ENCODE measurements at regions not wholly inside any gene's neighbourhood (a gene's known extent, or its start where the extent isn't known, plus 50 kb on each side); places are given as distances from the start of the nearest gene placed in this dataset.

DNA sequence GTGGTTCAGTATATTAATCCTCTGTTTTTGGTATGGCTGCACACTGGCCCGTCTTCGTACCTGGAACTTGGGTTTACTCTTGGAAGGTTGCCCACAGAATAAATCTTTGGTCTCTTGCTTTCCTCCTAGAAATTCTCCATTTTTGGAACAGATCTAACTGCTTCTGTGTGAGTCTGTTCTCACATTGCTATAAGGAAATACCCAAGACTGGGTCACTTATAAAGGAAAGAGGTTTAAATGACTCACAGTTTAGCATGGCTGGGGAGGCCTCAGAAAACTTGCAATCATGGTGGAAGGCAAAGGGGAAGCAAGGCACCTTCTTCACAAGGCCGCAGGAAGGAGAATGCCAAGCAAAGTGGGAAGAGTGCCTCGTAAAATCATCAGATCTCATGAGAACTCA is 407.8 kb upstream of the PDE3A start:
- no peak overlapping the region for H2AFZ ChIP-seq (ENCODE audit: low read length)
- no peaks in the 10 kb centered on the region for H3K79me2 ChIP-seq (ENCODE audit: insufficient read depth, low read length)
- H3K4me1 ChIP-seq (ENCODE audit: insufficient read depth, low read length, poor library complexity, severe bottlenecking) = no peaks in the 10 kb centered on the region
- no peaks in the 10 kb centered on the region for H3K36me3 ChIP-seq (ENCODE audit: insufficient read depth, low read length)
- no peaks in the 10 kb centered on the region for H3K9me3 ChIP-seq (ENCODE audit: insufficient read depth, low read depth, low read length)
- H3K9ac ChIP-seq (ENCODE audit: low read depth, low read length, poor library complexity, severe bottlenecking) = no peak overlapping the region
- H3K4me2 ChIP-seq (ENCODE audit: low read depth, low read length, poor library complexity, severe bottlenecking) = no peak overlapping the region
- TF ChIP-seq EZH2phosphoT487 (IDR thresholded peaks at IDR 0.05; ENCODE audit: borderline replicate concordance) = no peak
- TF ChIP-seq, protein P1, sequence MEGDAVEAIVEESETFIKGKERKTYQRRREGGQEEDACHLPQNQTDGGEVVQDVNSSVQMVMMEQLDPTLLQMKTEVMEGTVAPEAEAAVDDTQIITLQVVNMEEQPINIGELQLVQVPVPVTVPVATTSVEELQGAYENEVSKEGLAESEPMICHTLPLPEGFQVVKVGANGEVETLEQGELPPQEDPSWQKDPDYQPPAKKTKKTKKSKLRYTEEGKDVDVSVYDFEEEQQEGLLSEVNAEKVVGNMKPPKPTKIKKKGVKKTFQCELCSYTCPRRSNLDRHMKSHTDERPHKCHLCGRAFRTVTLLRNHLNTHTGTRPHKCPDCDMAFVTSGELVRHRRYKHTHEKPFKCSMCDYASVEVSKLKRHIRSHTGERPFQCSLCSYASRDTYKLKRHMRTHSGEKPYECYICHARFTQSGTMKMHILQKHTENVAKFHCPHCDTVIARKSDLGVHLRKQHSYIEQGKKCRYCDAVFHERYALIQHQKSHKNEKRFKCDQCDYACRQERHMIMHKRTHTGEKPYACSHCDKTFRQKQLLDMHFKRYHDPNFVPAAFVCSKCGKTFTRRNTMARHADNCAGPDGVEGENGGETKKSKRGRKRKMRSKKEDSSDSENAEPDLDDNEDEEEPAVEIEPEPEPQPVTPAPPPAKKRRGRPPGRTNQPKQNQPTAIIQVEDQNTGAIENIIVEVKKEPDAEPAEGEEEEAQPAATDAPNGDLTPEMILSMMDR (conservative IDR thresholded peaks at IDR 0.05; ENCODE audit: low read length) = no peak
- H3K4me3 ChIP-seq (ENCODE audit: low read length, poor library complexity, severe bottlenecking) = no peak overlapping the region
- no peaks in the 10 kb centered on the region for H3K27me3 ChIP-seq (ENCODE audit: insufficient read depth, low read length, poor library complexity, severe bottlenecking)
- H3K9me2 ChIP-seq (replicated peaks; ENCODE audit: low read depth, low read length) = no peaks in the 10 kb centered on the region
- no peaks in the 10 kb centered on the region for H3F3A ChIP-seq (ENCODE audit: low read depth)
- H4K20me1 ChIP-seq (ENCODE audit: insufficient read depth, low read length, poor library complexity, severe bottlenecking) = no peaks in the 10 kb centered on the region

DNA sequence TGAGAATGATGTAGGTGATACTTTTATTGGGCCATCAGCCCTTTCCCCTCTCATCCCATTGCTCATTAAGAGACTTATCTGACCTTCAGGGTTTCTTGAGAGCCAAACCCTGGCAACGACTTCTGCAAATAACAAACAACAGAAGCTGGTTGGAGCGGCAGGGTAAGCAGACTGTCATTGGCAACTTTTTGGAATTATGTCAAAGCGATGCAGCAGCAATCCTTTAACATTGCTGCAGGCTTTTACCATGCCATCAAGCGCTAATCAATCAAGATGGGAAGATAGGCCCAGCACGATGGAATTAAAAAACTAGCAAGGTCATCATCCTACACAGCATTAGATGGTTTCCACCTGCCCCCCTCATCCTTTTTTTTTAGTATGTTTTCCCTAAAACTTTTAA is 406.1 kb upstream of the PDE3A start:
- no peak overlapping the region for H3K9ac ChIP-seq (ENCODE audit: low read depth, low read length, poor library complexity, severe bottlenecking)
- TF ChIP-seq, protein P1 (conservative IDR thresholded peaks at IDR 0.05; ENCODE audit: low read length) = no peak
- TF ChIP-seq EZH2phosphoT487 (IDR thresholded peaks at IDR 0.05; ENCODE audit: borderline replicate concordance) = no peak
- H3K9me3 ChIP-seq (ENCODE audit: insufficient read depth, low read depth, low read length) = no peaks in the 10 kb centered on the region
- no peak overlapping the region for H3K4me2 ChIP-seq (ENCODE audit: low read depth, low read length, poor library complexity, severe bottlenecking)
- H3K27me3 ChIP-seq (ENCODE audit: insufficient read depth, low read length, poor library complexity, severe bottlenecking) = no peaks in the 10 kb centered on the region
- no peak overlapping the region for H3K4me3 ChIP-seq (ENCODE audit: low read length, poor library complexity, severe bottlenecking)
- no peak overlapping the region for H2AFZ ChIP-seq (ENCODE audit: low read length)
- no peaks in the 10 kb centered on the region for H3K79me2 ChIP-seq (ENCODE audit: insufficient read depth, low read length)
- H4K20me1 ChIP-seq (ENCODE audit: insufficient read depth, low read length, poor library complexity, severe bottlenecking) = no peaks in the 10 kb centered on the region
- H3K9me2 ChIP-seq (replicated peaks; ENCODE audit: low read depth, low read length) = no peaks in the 10 kb centered on the region
- no peaks in the 10 kb centered on the region for H3K36me3 ChIP-seq (ENCODE audit: insufficient read depth, low read length)
- no peaks in the 10 kb centered on the region for H3K4me1 ChIP-seq (ENCODE audit: insufficient read depth, low read length, poor library complexity, severe bottlenecking)
- no peaks in the 10 kb centered on the region for H3F3A ChIP-seq (ENCODE audit: low read depth)

DNA sequence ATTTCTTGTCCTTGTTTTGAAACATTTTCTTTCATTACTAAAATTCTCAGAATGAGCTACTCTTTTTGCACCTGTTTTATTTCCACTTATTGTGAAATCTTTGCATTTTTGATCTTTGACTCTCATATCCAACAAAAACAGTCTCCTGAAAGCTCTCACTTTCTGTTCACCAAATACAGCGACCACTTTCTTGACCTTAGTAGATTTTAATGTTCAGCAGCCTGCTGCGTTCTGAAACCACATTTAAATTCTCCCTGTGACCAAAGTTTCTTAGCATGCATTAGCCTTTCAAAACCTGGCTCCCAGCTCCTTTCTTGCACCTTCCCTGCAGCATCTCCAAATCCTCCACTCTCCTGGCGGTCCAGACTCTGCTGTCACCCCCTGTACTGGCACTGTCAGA is 404.4 kb upstream of the PDE3A start:
- Histone ChIP-seq H3F3A (ENCODE audit: low read depth) (no peaks in the 10 kb centered on the region), H3K9me2 (replicated peaks; ENCODE audit: low read depth, low read length) (no peaks in the 10 kb centered on the region), H3K27me3 (ENCODE audit: insufficient read depth, low read length, poor library complexity, severe bottlenecking) (no peaks in the 10 kb centered on the region), H3K9ac (ENCODE audit: low read depth, low read length, poor library complexity, severe bottlenecking) (no peak overlapping the region), H3K4me3 (ENCODE audit: low read length, poor library complexity, severe bottlenecking) (no peak overlapping the region), H4K20me1 (ENCODE audit: insufficient read depth, low read length, poor library complexity, severe bottlenecking) (no peaks in the 10 kb centered on the region), H3K4me2 (ENCODE audit: low read depth, low read length, poor library complexity, severe bottlenecking) (no peak overlapping the region), H2AFZ (ENCODE audit: low read length) (no peak overlapping the region), H3K79me2 (ENCODE audit: insufficient read depth, low read length) (no peaks in the 10 kb centered on the region), H3K9me3 (ENCODE audit: insufficient read depth, low read depth, low read length) (no peaks in the 10 kb centered on the region), H3K36me3 (ENCODE audit: insufficient read depth, low read length) (no peaks in the 10 kb centered on the region), H3K4me1 (ENCODE audit: insufficient read depth, low read length, poor library complexity, severe bottlenecking) (no peaks in the 10 kb centered on the region)
- TF ChIP-seq, protein P1 (conservative IDR thresholded peaks at IDR 0.05; ENCODE audit: low read length) = no peak
- TF ChIP-seq EZH2phosphoT487 (IDR thresholded peaks at IDR 0.05; ENCODE audit: borderline replicate concordance) = no peak
